SH-SY5Y (cell line): ENCODE measurements at regions not wholly inside any gene's neighbourhood (a gene's known extent, or its start where the extent isn't known, plus 50 kb on each side); places are given as distances from the start of the nearest gene placed in this dataset.

Experiments
- GATA2 ChIP-seq: IDR thresholded peaks from 2 replicates; pipeline ENCODE4 v1.6.1; 2011; ENCODE audit warnings: mild to moderate bottlenecking, low read depth, low read length
- GATA3 ChIP-seq: IDR thresholded peaks from 2 replicates; pipeline ENCODE4 v1.6.1; 2011; ENCODE audit warnings: low read depth, mild to moderate bottlenecking, low read length, moderate library complexity

DNA sequence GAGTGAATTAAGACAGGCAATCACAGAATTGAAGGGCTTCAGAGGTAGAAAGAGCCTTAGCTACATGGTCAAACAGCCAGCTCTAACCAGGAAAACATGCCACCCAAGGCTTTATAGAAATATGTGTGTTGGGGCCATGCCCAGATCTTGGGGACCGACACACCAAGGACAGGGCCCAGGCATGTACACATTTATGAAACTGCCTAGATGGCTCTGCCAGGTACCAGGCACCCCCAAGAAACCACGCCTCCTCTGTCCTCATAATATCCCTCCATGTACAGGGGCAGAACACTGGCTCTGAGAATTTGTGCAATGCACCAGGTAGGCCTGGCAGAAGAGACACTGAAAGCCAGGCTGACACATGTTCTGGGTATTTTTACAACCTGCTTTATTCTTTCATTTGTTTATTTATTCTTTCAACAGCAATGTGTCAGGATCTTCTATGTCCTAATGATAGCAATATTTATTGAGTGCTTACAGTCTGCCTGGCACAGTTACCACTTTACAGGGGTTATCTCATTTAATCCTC, 137.9 kb upstream of the LSM14A start:
- TF ChIP-seq GATA2: no peak
- TF ChIP-seq GATA3: no peak
